OCI-LY1 (cell line): ENCODE measurements at regions not wholly inside any gene's neighbourhood (a gene's known extent, or its start where the extent isn't known, plus 50 kb on each side); places are given as distances from the start of the nearest gene placed in this dataset.

Experiments
- H2AFZ ChIP-seq: fragments of 200-600 bp; sonication (generic), shearing (Covaris generic); 2 replicates; pipeline ENCODE4 v1.6.0; 2014; ENCODE audit warnings: antibody characterized with exemption, mild to moderate bottlenecking, low read length
- H3F3A ChIP-seq: fragments of 200-600 bp; sonication (generic), shearing (Covaris generic); 2 replicates; pipeline ENCODE4 v1.6.0; 2014; ENCODE audit warnings: mild to moderate bottlenecking, antibody characterized with exemption, low read length, moderate library complexity; ENCODE audit not compliant: insufficient read depth
- H3K27ac ChIP-seq: fragments of 200-600 bp; sonication (generic); 2 replicates; pipeline ENCODE4 v1.5.1; 2014; ENCODE audit warnings: low read length, mixed run types, mild to moderate bottlenecking, low read depth; ENCODE audit not compliant: poor library complexity, severe bottlenecking
- H3K27me3 ChIP-seq: fragments of 200-600 bp; sonication (generic); 2 replicates; pipeline ENCODE4 v1.6.0; 2014; ENCODE audit warnings: antibody characterized with exemption, mild to moderate bottlenecking, low read length, moderate library complexity; ENCODE audit not compliant: insufficient read depth
- H3K36me3 ChIP-seq: fragments of 200-600 bp; sonication (generic); 2 replicates; pipeline ENCODE4 v1.6.1; 2014; ENCODE audit warnings: mild to moderate bottlenecking, antibody characterized with exemption, low read length, moderate library complexity, mixed read lengths; ENCODE audit not compliant: insufficient read depth
- H3K4me1 ChIP-seq: fragments of 200-600 bp; sonication (generic); 2 replicates; pipeline ENCODE4 v1.5.1; 2014; ENCODE audit warnings: mild to moderate bottlenecking, low read length, moderate library complexity; ENCODE audit not compliant: insufficient read depth, severe bottlenecking
- H3K4me2 ChIP-seq: fragments of 200-600 bp; sonication (generic), shearing (Covaris generic); 2 replicates; pipeline ENCODE4 v1.6.1; 2014; ENCODE audit warnings: low read length
- H3K4me3 ChIP-seq: fragments of 200-600 bp; sonication (generic); 2 replicates; pipeline ENCODE4 v1.5.1; 2014; ENCODE audit warnings: low read length, low read depth, mild to moderate bottlenecking, mixed read lengths; ENCODE audit not compliant: poor library complexity, severe bottlenecking
- H3K79me2 ChIP-seq: fragments of 200-600 bp; shearing (Covaris generic); 2 replicates; pipeline ENCODE4 v1.6.1; 2016; ENCODE audit warnings: mixed run types, low read length, mixed read lengths; ENCODE audit not compliant: insufficient read depth
- H3K9ac ChIP-seq: fragments of 200-600 bp; sonication (generic), shearing (Covaris generic); 2 replicates; pipeline ENCODE4 v1.6.1; 2014; ENCODE audit warnings: mild to moderate bottlenecking, low read length, mixed read lengths
- H3K9me2 ChIP-seq: fragments of 200-600 bp; sonication (generic), shearing (Covaris generic); 2 replicates; pipeline ENCODE4 v1.6.1; 2014; ENCODE audit warnings: low read depth, mild to moderate bottlenecking, low read length, mixed read lengths
- H3K9me3 ChIP-seq: fragments of 200-600 bp; shearing (Covaris generic); 2 replicates; pipeline ENCODE4 v1.6.1; 2014; ENCODE audit warnings: low read length, mixed read lengths
- H4K20me1 ChIP-seq: fragments of 200-600 bp; sonication (generic), shearing (Covaris generic); 2 replicates; pipeline ENCODE4 v1.6.0; 2016; ENCODE audit warnings: mild to moderate bottlenecking, low read length; ENCODE audit not compliant: insufficient read depth
- CTCF ChIP-seq: fragments of 200-600 bp; sonication (generic), shearing (Covaris generic); IDR thresholded peaks from 2 replicates; pipeline ENCODE4 v1.5.1; 2017; ENCODE audit warnings: mild to moderate bottlenecking, antibody characterized with exemption, low read length, moderate library complexity, mixed read lengths
- EZH2 ChIP-seq: fragments of 200-600 bp; sonication (generic), shearing (Covaris generic); IDR thresholded peaks from 2 replicates; pipeline ENCODE4 v1.8.0; 2017; ENCODE audit warnings: borderline replicate concordance, mixed run types, mild to moderate bottlenecking, antibody characterized with exemption, low read length, moderate library complexity, mixed read lengths

- Histone ChIP-seq H3K4me1 (no peaks in the 10 kb centered on the region), H3K9me2 (no peaks in the 10 kb centered on the region), H3F3A (no peaks in the 10 kb centered on the region), H3K9ac (no peak overlapping the region), H3K9me3 (no peaks in the 10 kb centered on the region), H3K79me2 (no peaks in the 10 kb centered on the region), H3K4me3 (no peak overlapping the region), H3K27me3 (no peaks in the 10 kb centered on the region), H3K4me2 (no peak overlapping the region), H3K36me3 (no peaks in the 10 kb centered on the region), H4K20me1 (no peaks in the 10 kb centered on the region), H2AFZ (no peak overlapping the region), H3K27ac (no peak overlapping the region)
- TF ChIP-seq CTCF (no peak), EZH2 (no peak)
Observed at GRCh38 chr1:29648798-29649188, 412.5 kb downstream of the PTPRU start.

- no peak overlapping the region for H3K27ac ChIP-seq
- no peak overlapping the region for H3K4me3 ChIP-seq
- H3K9ac ChIP-seq: no peak overlapping the region
- H3K9me2 ChIP-seq: no peaks in the 10 kb centered on the region
- no peaks in the 10 kb centered on the region for H3K36me3 ChIP-seq
- no peaks in the 10 kb centered on the region for H3K79me2 ChIP-seq
- no peaks in the 10 kb centered on the region for H3F3A ChIP-seq
- TF ChIP-seq CTCF (no peak), EZH2 (no peak)
- H2AFZ ChIP-seq: no peak overlapping the region
- H3K9me3 ChIP-seq: no peaks in the 10 kb centered on the region
- no peaks in the 10 kb centered on the region for H3K4me1 ChIP-seq
- H4K20me1 ChIP-seq: no peaks in the 10 kb centered on the region
- H3K27me3 ChIP-seq: no peaks in the 10 kb centered on the region
- H3K4me2 ChIP-seq: no peak overlapping the region
Observed at GRCh38 chr1:29648026-29648425, 411.7 kb downstream of the PTPRU start.

- Histone ChIP-seq H3K9me2 (no peaks in the 10 kb centered on the region), H3K4me1 (no peaks in the 10 kb centered on the region), H3K27me3 (no peaks in the 10 kb centered on the region), H3F3A (no peaks in the 10 kb centered on the region), H3K9ac (no peak overlapping the region), H2AFZ (no peak overlapping the region), H3K36me3 (no peaks in the 10 kb centered on the region), H3K27ac (no peak overlapping the region), H4K20me1 (no peaks in the 10 kb centered on the region), H3K4me3 (no peak overlapping the region), H3K4me2 (no peak overlapping the region), H3K79me2 (no peaks in the 10 kb centered on the region), H3K9me3 (no peaks in the 10 kb centered on the region)
- TF ChIP-seq EZH2 (no peak), CTCF (no peak)
Observed at GRCh38 chr1:29647581-29647980, 411.3 kb downstream of the PTPRU start.
